MM.1S (cell line): ENCODE measurements at regions not wholly inside any gene's neighbourhood (a gene's known extent, or its start where the extent isn't known, plus 50 kb on each side); places are given as distances from the start of the nearest gene placed in this dataset.

Experiments used
- EZH2 ChIP-seq: fragments of 300-600 bp; sonication (generic); optimal IDR thresholded peaks from 2 replicates; pipeline ENCODE3; 2017; ENCODE audit warnings: low read depth, mild to moderate bottlenecking, antibody characterized with exemption, low read length, mixed read lengths
- EZH2phosphoT487 ChIP-seq: fragments of 300-600 bp; sonication (generic); IDR thresholded peaks from 2 replicates; pipeline ENCODE4 v1.6.1; 2018; ENCODE audit warnings: antibody characterized with exemption, low read length
- TF ChIP-seq, protein P1 (sequence below): fragments of 300-600 bp; sonication (generic); IDR thresholded peaks from 2 replicates; pipeline ENCODE4 v1.5.1; 2016; ENCODE audit warnings: antibody characterized with exemption, low read length, mixed read lengths

DNA sequence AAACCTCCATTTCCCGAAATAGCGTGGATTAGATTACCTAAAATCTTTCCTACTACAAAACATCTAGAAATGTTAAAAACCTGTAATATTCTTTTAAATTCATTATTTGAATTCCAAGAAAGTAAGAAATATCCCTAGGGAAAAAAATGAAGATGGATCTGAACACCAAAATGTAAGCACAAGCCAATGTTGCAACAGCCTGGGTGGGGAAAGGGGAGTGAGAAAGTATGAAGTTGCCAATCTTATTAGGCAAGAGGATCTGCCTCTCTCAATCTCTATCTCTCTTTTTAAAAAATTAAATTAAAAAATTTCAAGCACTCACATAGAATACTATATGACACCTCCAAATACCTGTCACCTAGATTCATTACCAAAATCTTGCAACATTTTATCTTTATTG lies 74.9 kb upstream of the IRF2BP2 start:
- TF ChIP-seq EZH2 (no peak), EZH2phosphoT487 (no peak)
- TF ChIP-seq, protein P1, sequence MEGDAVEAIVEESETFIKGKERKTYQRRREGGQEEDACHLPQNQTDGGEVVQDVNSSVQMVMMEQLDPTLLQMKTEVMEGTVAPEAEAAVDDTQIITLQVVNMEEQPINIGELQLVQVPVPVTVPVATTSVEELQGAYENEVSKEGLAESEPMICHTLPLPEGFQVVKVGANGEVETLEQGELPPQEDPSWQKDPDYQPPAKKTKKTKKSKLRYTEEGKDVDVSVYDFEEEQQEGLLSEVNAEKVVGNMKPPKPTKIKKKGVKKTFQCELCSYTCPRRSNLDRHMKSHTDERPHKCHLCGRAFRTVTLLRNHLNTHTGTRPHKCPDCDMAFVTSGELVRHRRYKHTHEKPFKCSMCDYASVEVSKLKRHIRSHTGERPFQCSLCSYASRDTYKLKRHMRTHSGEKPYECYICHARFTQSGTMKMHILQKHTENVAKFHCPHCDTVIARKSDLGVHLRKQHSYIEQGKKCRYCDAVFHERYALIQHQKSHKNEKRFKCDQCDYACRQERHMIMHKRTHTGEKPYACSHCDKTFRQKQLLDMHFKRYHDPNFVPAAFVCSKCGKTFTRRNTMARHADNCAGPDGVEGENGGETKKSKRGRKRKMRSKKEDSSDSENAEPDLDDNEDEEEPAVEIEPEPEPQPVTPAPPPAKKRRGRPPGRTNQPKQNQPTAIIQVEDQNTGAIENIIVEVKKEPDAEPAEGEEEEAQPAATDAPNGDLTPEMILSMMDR, result no peak
